Uterus (tissue), 3 donors: ENCODE measurements at regions not wholly inside any gene's neighbourhood (a gene's known extent, or its start where the extent isn't known, plus 50 kb on each side); places are given as distances from the start of the nearest gene placed in this dataset.

ENCODE experiments used
- DNase-seq, 2 donors: peaks; one replicate each; pipeline ENCODE4 v3.0.0-alpha.2; 2019 to 2020
- H3K27ac ChIP-seq, 2 donors: fragments of 200-600 bp; sonication (generic); 1 replicate in 1 of 2; 2 replicates in 1 of 2; pipeline ENCODE4 v1.5.1; 2016 to 2018
- H3K27me3 ChIP-seq, 2 donors: fragments of 200-600 bp; sonication (generic); one replicate each; pipeline ENCODE4 v1.5.1; 2018 to 2019; ENCODE audit warnings: control low read depth in 1 of 2
- H3K36me3 ChIP-seq, 2 donors: fragments of 200-600 bp; sonication (generic); one replicate each; pipeline ENCODE4 v1.5.1; 2019; ENCODE audit warnings: control low read depth in 1 of 2
- H3K4me1 ChIP-seq, 2 donors: fragments of 200-600 bp; sonication (generic); one replicate each; pipeline ENCODE4 v1.5.1; 2018 to 2019; ENCODE audit warnings: control low read depth in 1 of 2
- H3K4me3 ChIP-seq, 2 donors: fragments of 200-600 bp; sonication (generic); 1 replicate in 1 of 2; 2 replicates in 1 of 2; pipeline ENCODE4 v1.5.1; 2018 to 2019; ENCODE audit warnings: mild to moderate bottlenecking in 1 of 2
- H3K9me3 ChIP-seq, 2 donors: fragments of 200-600 bp; sonication (generic); one replicate each; pipeline ENCODE4 v1.5.1; 2019; ENCODE audit warnings: control low read depth in 1 of 2
- CTCF ChIP-seq, 4 experiments: fragments of 200-600 bp in 2 of 4; fragments of 450-650 bp in 2 of 4; sonication (generic) in 2 of 4; IDR thresholded peaks; one replicate each; pipeline ENCODE4 v1.5.1; 2016 to 2019; ENCODE audit warnings: antibody characterized with exemption in 4 of 4, mild to moderate bottlenecking in 2 of 4, moderate library complexity in 1 of 4
- POLR2A ChIP-seq, 2 donors: fragments of 450-650 bp; IDR thresholded peaks; one replicate each; pipeline ENCODE4 v1.6.1; 2016; ENCODE audit warnings: antibody characterized with exemption in 2 of 2, mild to moderate bottlenecking in 1 of 2, moderate library complexity in 1 of 2
- intact Hi-C: fragments of 100-400 bp; cut with DNase I; formaldehyde crosslinking; loops from one replicate; pipeline ENCODE4 v1.15.1; 2023; ENCODE audit warnings: low total_unique reads
- donor health status: DM: yes; HTN: yes; CAD: no.

DNA sequence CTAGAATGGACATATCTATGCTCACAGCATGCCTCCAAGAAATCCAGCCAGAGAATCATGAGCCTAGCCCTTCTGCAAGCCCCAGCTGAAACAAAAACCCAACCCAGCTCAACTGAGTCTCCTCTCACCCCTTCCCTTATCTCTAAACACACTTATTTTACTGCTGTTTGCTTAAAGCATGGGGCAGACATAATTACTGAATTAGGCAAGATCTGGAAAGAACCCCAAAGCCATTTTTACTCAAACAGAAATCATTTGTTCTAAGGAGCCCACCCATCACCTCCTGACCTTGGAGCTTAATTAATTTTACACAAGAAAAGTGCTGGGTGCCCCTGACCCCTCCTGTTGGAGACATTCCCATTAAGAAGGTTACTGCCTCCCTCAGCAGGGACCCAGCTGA lies 291.6 kb downstream of the MAFB start:
- TF ChIP-seq POLR2A (IDR thresholded peaks at IDR 0.05) (no peak), CTCF (IDR thresholded peaks at IDR 0.05) (no peak)
- H3K4me3 ChIP-seq, result no peak overlapping the region
- no peaks in the 10 kb centered on the region for H3K9me3 ChIP-seq
- no peak overlapping the region for H3K27ac ChIP-seq
- no peaks in the 10 kb centered on the region for H3K36me3 ChIP-seq
- intact Hi-C loops, result no loop called here
- no peaks in the 10 kb centered on the region for H3K27me3 ChIP-seq
- no peak for DNase-seq
- no peaks in the 10 kb centered on the region for H3K4me1 ChIP-seq

DNA sequence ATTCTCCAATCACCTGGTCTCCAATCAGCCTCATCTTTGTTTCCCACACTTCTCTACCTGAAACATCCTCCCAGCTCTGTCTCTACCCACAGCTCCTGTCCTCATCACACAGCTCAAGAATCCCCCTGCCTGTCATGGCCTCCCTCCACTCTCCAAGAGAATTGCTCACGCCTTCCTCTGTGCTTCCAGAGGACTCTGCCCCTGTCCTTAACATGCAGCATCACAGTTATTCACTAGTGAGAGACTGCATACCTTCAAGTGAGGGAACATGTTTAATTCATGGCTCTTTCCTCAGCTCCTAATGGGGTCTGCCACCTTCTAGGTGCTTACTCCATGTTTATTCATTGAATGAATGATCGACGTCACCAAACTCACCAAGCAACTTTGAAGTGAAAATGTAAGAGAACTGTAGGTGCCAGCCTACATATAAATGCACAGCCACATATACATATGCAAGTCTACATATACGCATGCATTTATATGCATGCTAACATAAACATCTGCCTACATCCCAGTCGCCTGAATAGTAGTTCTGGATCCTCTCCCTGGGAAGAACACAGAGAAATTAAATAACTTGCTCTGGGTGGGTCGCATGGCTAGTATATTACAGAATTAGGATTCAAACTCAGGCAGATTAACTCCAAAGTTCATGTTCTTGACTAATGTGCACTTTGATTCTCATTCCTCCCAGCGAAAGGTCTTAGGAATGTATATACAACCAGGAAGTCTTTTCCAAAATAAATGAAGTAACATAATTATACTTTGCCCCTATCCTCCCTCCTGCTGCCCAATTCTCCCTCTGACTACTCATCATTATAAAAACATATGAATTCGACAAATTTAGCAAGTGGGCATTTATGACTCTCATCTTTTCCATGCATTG lies 295.6 kb downstream of the MAFB start:
- no peaks in the 10 kb centered on the region for H3K27me3 ChIP-seq
- no peak for DNase-seq
- no peak overlapping the region for H3K27ac ChIP-seq
- no peaks in the 10 kb centered on the region for H3K4me1 ChIP-seq
- no peaks in the 10 kb centered on the region for H3K9me3 ChIP-seq
- intact Hi-C loops, result no loop called here
- H3K36me3 ChIP-seq, result no peaks in the 10 kb centered on the region
- H3K4me3 ChIP-seq, result no peak overlapping the region
- TF ChIP-seq CTCF (IDR thresholded peaks at IDR 0.05) (no peak), POLR2A (IDR thresholded peaks at IDR 0.05) (no peak)

DNA sequence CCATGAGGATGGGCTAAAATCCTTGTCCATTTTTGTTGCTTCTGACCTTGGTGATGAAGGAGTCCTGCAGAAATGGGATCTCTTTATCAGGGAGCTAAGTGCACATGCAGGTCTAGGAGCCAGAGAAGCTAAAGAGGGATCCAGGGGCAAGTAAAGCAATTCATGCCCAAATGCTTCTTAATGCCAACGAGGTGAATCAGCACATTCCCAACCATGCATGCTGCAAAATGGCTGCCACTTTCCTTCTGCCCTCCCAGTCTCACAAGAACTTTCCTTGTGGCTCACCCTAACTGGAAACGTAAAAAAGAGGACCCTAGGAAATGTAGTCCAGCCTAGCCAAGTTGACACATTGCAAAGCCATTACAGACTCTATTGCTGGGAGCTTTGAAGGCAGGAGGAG lies 298.4 kb downstream of the MAFB start:
- Histone ChIP-seq H3K4me3 (no peak overlapping the region), H3K4me1 (no peaks in the 10 kb centered on the region), H3K9me3 (no peaks in the 10 kb centered on the region), H3K27ac (no peak overlapping the region), H3K36me3 (no peaks in the 10 kb centered on the region), H3K27me3 (no peaks in the 10 kb centered on the region)
- TF ChIP-seq CTCF (IDR thresholded peaks at IDR 0.05), result no peak
- TF ChIP-seq POLR2A (IDR thresholded peaks at IDR 0.05), result no peak
- intact Hi-C loops, result no loop called here
- DNase-seq, result no peak

- no peaks in the 10 kb centered on the region for H3K27me3 ChIP-seq
- H3K9me3 ChIP-seq, result no peaks in the 10 kb centered on the region
- no peak overlapping the region for H3K4me3 ChIP-seq
- no peak for TF ChIP-seq CTCF (IDR thresholded peaks at IDR 0.05)
- TF ChIP-seq POLR2A (IDR thresholded peaks at IDR 0.05), result no peak
- H3K4me1 ChIP-seq, result no peaks in the 10 kb centered on the region
- no peaks in the 10 kb centered on the region for H3K36me3 ChIP-seq
- no peak overlapping the region for H3K27ac ChIP-seq
- intact Hi-C loops, result no loop called here
- DNase-seq, result no peak
These were observed 318.2 kb downstream of the MAFB start for GRCh38 chr20:40370800-40371199.

GRCh38 chr20:40368876-40369275 lies 320.2 kb downstream of the MAFB start:
- TF ChIP-seq POLR2A (IDR thresholded peaks at IDR 0.05), result no peak
- TF ChIP-seq CTCF (IDR thresholded peaks at IDR 0.05), result no peak
- intact Hi-C loops, result no loop called here

More at GRCh38 chr20:40368876-40369275, 320.2 kb downstream of the MAFB start:
- Histone ChIP-seq H3K4me1 (no peaks in the 10 kb centered on the region), H3K4me3 (no peak overlapping the region), H3K36me3 (no peaks in the 10 kb centered on the region), H3K27ac (no peak overlapping the region), H3K27me3 (no peaks in the 10 kb centered on the region), H3K9me3 (no peaks in the 10 kb centered on the region)
- DNase-seq, result no peak
